PC-3 (cell line): ENCODE measurements at regions not wholly inside any gene's neighbourhood (a gene's known extent, or its start where the extent isn't known, plus 50 kb on each side); places are given as distances from the start of the nearest gene placed in this dataset.
"Not testable (repeated sequence)": the region's sequence is repeated elsewhere in the genome, so short reads cannot be mapped to it uniquely, and the experiment has no call there.

ENCODE experiments used
- ATAC-seq: fragments of 200-7000 bp; cut with Tn5 transposase; 2 replicates; pipeline ENCODE4 v1.9.1; 2020; ENCODE audit warnings: mild to moderate bottlenecking, moderate library complexity
- BruUV-seq: library from RNA; stranded (reverse); fragments of 400-500 nt; replicated peaks from 2 replicates; lab custom pipeline; 2021; lab: Mats Ljungman, UMichigan
- CTCF ChIA-PET: fragments of 300-600 bp; sonication (Branson Sonifier 250); formaldehyde crosslinking; loops from one replicate; lab custom pipeline; 2022; ENCODE audit warnings: antibody characterized with exemption; lab: Charles Lee
- POLR2A ChIA-PET: fragments of 300-600 bp; sonication (Branson Sonifier 250); formaldehyde crosslinking; loops from one replicate; lab custom pipeline; 2022; ENCODE audit warnings: antibody characterized with exemption; ENCODE audit not compliant: unreplicated experiment; lab: Charles Lee
- DNase-seq: peaks from one replicate; pipeline ENCODE4 v3.0.0-alpha.2; 2015
- H2AFZ ChIP-seq: fragments of 300-600 bp; sonication (generic); 2 replicates; pipeline ENCODE4 v1.6.0; 2016; ENCODE audit warnings: antibody characterized with exemption, low read length
- H3F3A ChIP-seq: fragments of 300-600 bp; sonication (generic); one replicate; pipeline ENCODE4 v1.6.0; 2017; ENCODE audit warnings: antibody characterized with exemption, low read length, control low read depth, mild to moderate bottlenecking; ENCODE audit not compliant: unreplicated experiment
- H3K27ac ChIP-seq: fragments of 300-600 bp; sonication (generic); 2 replicates; pipeline ENCODE4 v1.5.1; 2016; ENCODE audit warnings: mild to moderate bottlenecking, low read length
- H3K27me3 ChIP-seq: fragments of 300-600 bp; sonication (generic); 2 replicates; pipeline ENCODE4 v1.6.1; 2016; ENCODE audit warnings: low read length, mixed read lengths
- H3K36me3 ChIP-seq: fragments of 300-600 bp; sonication (generic); 2 replicates; pipeline ENCODE4 v1.6.1; 2016; ENCODE audit warnings: low read depth, mixed run types, low read length, mixed read lengths
- H3K4me1 ChIP-seq: fragments of 300-600 bp; sonication (generic); 2 replicates; pipeline ENCODE4 v1.5.1; 2016; ENCODE audit warnings: low read length; ENCODE audit not compliant: insufficient read depth
- H3K4me2 ChIP-seq: fragments of 300-600 bp; sonication (generic); 2 replicates; pipeline ENCODE4 v1.6.0; 2016; ENCODE audit warnings: low read length
- H3K4me3 ChIP-seq: fragments of 300-600 bp; sonication (generic); 2 replicates; pipeline ENCODE4 v1.5.1; 2016; ENCODE audit warnings: mild to moderate bottlenecking, low read length, mixed read lengths
- H3K79me2 ChIP-seq: fragments of 300-600 bp; sonication (generic); 2 replicates; pipeline ENCODE4 v1.6.1; 2017; ENCODE audit warnings: low read length, mixed read lengths
- H3K9ac ChIP-seq: fragments of 300-600 bp; sonication (generic); 2 replicates; pipeline ENCODE4 v1.6.0; 2016; ENCODE audit warnings: mild to moderate bottlenecking, low read length
- H3K9me2 ChIP-seq: fragments of 300-600 bp; sonication (generic); replicated peaks from 2 replicates; pipeline ENCODE4 v1.6.1; 2016; ENCODE audit warnings: mixed run types, low read length, mixed read lengths
- H3K9me3 ChIP-seq: fragments of 300-600 bp; sonication (generic); 2 replicates; pipeline ENCODE4 v1.6.1; 2016; ENCODE audit warnings: low read length, mixed read lengths
- H4K20me1 ChIP-seq: fragments of 300-600 bp; sonication (generic); 2 replicates; pipeline ENCODE4 v1.6.1; 2016; ENCODE audit warnings: low read length, mixed read lengths
- CTCF ChIP-seq: fragments of 300-600 bp; sonication (generic); conservative IDR thresholded peaks from 2 replicates; pipeline ENCODE4 v1.5.1; 2017; ENCODE audit warnings: antibody characterized with exemption, low read depth, mild to moderate bottlenecking, low read length
- EZH2 ChIP-seq: fragments of 300-600 bp; sonication (generic); IDR thresholded peaks from one replicate; pipeline ENCODE4 v1.6.1; 2017; ENCODE audit warnings: antibody characterized with exemption, mild to moderate bottlenecking, low read length; ENCODE audit not compliant: unreplicated experiment
- EZH2phosphoT487 ChIP-seq: fragments of 300-600 bp; sonication (generic); IDR thresholded peaks from 2 replicates; pipeline ENCODE4 v1.6.1; 2018; ENCODE audit warnings: mild to moderate bottlenecking, antibody characterized with exemption, low read length, borderline replicate concordance
- intact Hi-C: fragments of 100-400 bp; cut with micrococcal nuclease; formaldehyde crosslinking; loops from 2 replicates; pipeline ENCODE4 v1.9.0; 2023

GRCh38 chr9:42275141-42275540 lies 91.7 kb downstream of the SPATA31A6 start:
- Histone ChIP-seq H3K4me3 (no peak overlapping the region), H2AFZ (no peak overlapping the region), H3K4me1 (no peaks in the 10 kb centered on the region), H3K27me3 (no peaks in the 10 kb centered on the region), H3K4me2 (no peak overlapping the region), H3K79me2 (no peaks in the 10 kb centered on the region), H3K9me2 (no peaks in the 10 kb centered on the region), H3K36me3 (no peaks in the 10 kb centered on the region), H3F3A (no peaks in the 10 kb centered on the region), H3K9ac (no peak overlapping the region), H4K20me1 (no peaks in the 10 kb centered on the region), H3K27ac (no peak overlapping the region), H3K9me3 (no peaks in the 10 kb centered on the region)
- no TSS peak for BruUV-seq
- ChIA-PET CTCF (no interaction called here), POLR2A (no interaction called here)
- DNase-seq (no peak), ATAC-seq (no peak)
- no peak for TF ChIP-seq CTCF
- TF ChIP-seq EZH2phosphoT487 = no peak
- no peak for TF ChIP-seq EZH2
- intact Hi-C loops = no loop called here

- POLR2A ChIA-PET, H4K20me1 ChIP-seq, H3K4me3 ChIP-seq, H3K9me3 ChIP-seq, H3K36me3 ChIP-seq, H3K27ac ChIP-seq, H3K9me2 ChIP-seq, H3K27me3 ChIP-seq, H3K4me1 ChIP-seq, H3K79me2 ChIP-seq, H3F3A ChIP-seq, H2AFZ ChIP-seq, BruUV-seq, intact Hi-C loops, H3K9ac ChIP-seq, CTCF ChIA-PET: not testable (repeated sequence)
- peak; percentile 70 for DNase-seq
- ATAC-seq = peak; percentile 77
- 0 out of 2 replicates have a peak overlapping the region, but pooled peaks have one; percentile 10 for H3K4me2 ChIP-seq
Observed at GRCh38 chr9:42282531-42283178, 99.2 kb downstream of the SPATA31A6 start.

- H3K4me2 ChIP-seq, H4K20me1 ChIP-seq, H3K9me3 ChIP-seq, POLR2A ChIA-PET, CTCF ChIA-PET, H3K9me2 ChIP-seq, H3K36me3 ChIP-seq, H3K4me3 ChIP-seq, H2AFZ ChIP-seq, H3F3A ChIP-seq, DNase-seq, intact Hi-C loops, ATAC-seq, H3K4me1 ChIP-seq, H3K9ac ChIP-seq, H3K27ac ChIP-seq, H3K79me2 ChIP-seq, BruUV-seq, H3K27me3 ChIP-seq: not testable (repeated sequence)
Observed at GRCh38 chr9:42283179-42283543, 99.7 kb downstream of the SPATA31A6 start.

- CTCF ChIA-PET, H3F3A ChIP-seq, H3K9ac ChIP-seq, intact Hi-C loops, H3K4me1 ChIP-seq, BruUV-seq, H3K9me3 ChIP-seq, ATAC-seq, H3K27me3 ChIP-seq, H3K9me2 ChIP-seq, H4K20me1 ChIP-seq, POLR2A ChIA-PET, H3K4me2 ChIP-seq, H2AFZ ChIP-seq, H3K79me2 ChIP-seq, DNase-seq, H3K27ac ChIP-seq, H3K36me3 ChIP-seq, H3K4me3 ChIP-seq: not testable (repeated sequence)
Observed at GRCh38 chr9:42286145-42286845, 102.8 kb downstream of the SPATA31A6 start.

GRCh38 chr9:42288002-42288864 lies 104.8 kb downstream of the SPATA31A6 start:
- H3K9ac ChIP-seq, H3K9me3 ChIP-seq, H3K27ac ChIP-seq, H3K27me3 ChIP-seq, ATAC-seq, H3K4me2 ChIP-seq, H3K36me3 ChIP-seq, H3K4me1 ChIP-seq, H3K79me2 ChIP-seq, BruUV-seq, H4K20me1 ChIP-seq, intact Hi-C loops, H3F3A ChIP-seq, POLR2A ChIA-PET, H3K9me2 ChIP-seq, CTCF ChIA-PET, H3K4me3 ChIP-seq, DNase-seq, H2AFZ ChIP-seq: not testable (repeated sequence)
